Heart right ventricle (tissue), 16 donors: ENCODE measurements at regions not wholly inside any gene's neighbourhood (a gene's known extent, or its start where the extent isn't known, plus 50 kb on each side); places are given as distances from the start of the nearest gene placed in this dataset.

Experiments
- ATAC-seq, 8 donors: fragments of 200-7000 bp; cut with Tn5 transposase; one replicate each; pipeline ENCODE4 v1.9.1; 2020; ENCODE audit warnings: mild to moderate bottlenecking in 8 of 8, moderate library complexity in 8 of 8, moderate number of reproducible peaks in 1 of 8
- DNase-seq, 2 donors: peaks; one replicate each; pipeline ENCODE4 v3.0.0-alpha.2; 2020
- H3K27ac ChIP-seq, 10 donors: fragments of 200-600 bp; sonication (generic) in 2 of 10; one replicate each; pipeline versions ENCODE4 v1.5.0 to v1.8.0; 2020 to 2022; ENCODE audit warnings: mild to moderate bottlenecking in 3 of 10
- H3K27me3 ChIP-seq, 7 donors: fragments of 200-600 bp; one replicate each; pipeline ENCODE4 v1.8.0; 2021 to 2022; ENCODE audit warnings: mild to moderate bottlenecking in 2 of 7
- H3K36me3 ChIP-seq, 9 donors: fragments of 200-600 bp; sonication (generic) in 1 of 9; one replicate each; pipeline versions ENCODE4 v1.5.0 to v1.8.0; 2020 to 2022; ENCODE audit warnings: mild to moderate bottlenecking in 2 of 9
- H3K4me1 ChIP-seq, 9 donors: fragments of 200-600 bp; sonication (generic) in 1 of 9; one replicate each; pipeline versions ENCODE4 v1.5.0 to v1.8.0; 2020 to 2022; ENCODE audit warnings: mild to moderate bottlenecking in 4 of 9
- H3K4me3 ChIP-seq, 10 donors: fragments of 200-600 bp; sonication (generic) in 2 of 10; one replicate each; pipeline versions ENCODE4 v1.5.0 to v1.8.0; 2020 to 2022; ENCODE audit warnings: mild to moderate bottlenecking in 7 of 10, moderate library complexity in 2 of 10
- H3K9me3 ChIP-seq, 11 donors: fragments of 200-600 bp in 10 of 11; sonication (generic) in 2 of 11; one replicate each; pipeline versions ENCODE4 v1.5.0 to v1.8.0; 2013 to 2022; ENCODE audit warnings: mild to moderate bottlenecking in 2 of 11, control low read depth in 1 of 11, moderate library complexity in 1 of 11
- CTCF ChIP-seq, 9 donors: fragments of 200-600 bp; sonication (generic) in 2 of 9; IDR thresholded peaks; one replicate each; pipeline versions ENCODE4 v1.5.0 to v1.8.0; 2021 to 2022; ENCODE audit warnings: antibody characterized with exemption in 9 of 9, mild to moderate bottlenecking in 5 of 9, moderate library complexity in 1 of 9
- WGBS, 2 donors: extraction: QIAGEN DNeasy Blood & Tissue Kit; methylation state at CpG; one replicate each; pipeline ENCODE4 v1.1.7; 2013; ENCODE audit warnings: inconsistent platforms in 1 of 2; 5-methylcytosine and 5-hydroxymethylcytosine counted together
- intact Hi-C, 10 donors: fragments of 100-400 bp; cut with DNase I; formaldehyde crosslinking; loops; one replicate each; pipeline versions ENCODE4 v1.11.1 to v1.14.2; 2022
- donor health status: Arrhythmogenic right ventricular cardiomyopathy.
- donor health status: ischemic (EF 13 %, LVEDD 7.1; RV severe dilation, severe dysfunction).
- donor health status: healthy with polysubstance abuse.
- donor health status: DM: no; HTN: yes; CAD: no.
- donor health status: DM: no; HTN: no; CAD: no.
- donor health status: ischemic (EF 25% LVEDD 6.9; RV normal size, moderate dysfunction).
- donor health status: ischemic (EF 25% LVEDD 5.7; RV mildly dilated, moderate dysfunction).
- donor health status: healthy.
- donor health status: DM: yes; HTN: yes; CAD: no.
- donor health status: Ischemic cardiomyopathy.
- donor health status: ischemic (EF 35%, LVEDD 5.7; RV mildly dilated, moderate dysfunction).
- donor health status: nonischemic (EF 11% LVEDD 7.7; RV severe dilation, severe dysfunction).
- donor health status: DM: yes; HTN: yes; CAD: no.
- donor health status: PGD.
- donor health status: ischemic (EF 29% LVEDD 5.4; RV normal size, mild dysfunction).
- donor health status: nonischemic (EF 23%, LVEDD 6.1; RV moderate dilation, normal function).

DNA sequence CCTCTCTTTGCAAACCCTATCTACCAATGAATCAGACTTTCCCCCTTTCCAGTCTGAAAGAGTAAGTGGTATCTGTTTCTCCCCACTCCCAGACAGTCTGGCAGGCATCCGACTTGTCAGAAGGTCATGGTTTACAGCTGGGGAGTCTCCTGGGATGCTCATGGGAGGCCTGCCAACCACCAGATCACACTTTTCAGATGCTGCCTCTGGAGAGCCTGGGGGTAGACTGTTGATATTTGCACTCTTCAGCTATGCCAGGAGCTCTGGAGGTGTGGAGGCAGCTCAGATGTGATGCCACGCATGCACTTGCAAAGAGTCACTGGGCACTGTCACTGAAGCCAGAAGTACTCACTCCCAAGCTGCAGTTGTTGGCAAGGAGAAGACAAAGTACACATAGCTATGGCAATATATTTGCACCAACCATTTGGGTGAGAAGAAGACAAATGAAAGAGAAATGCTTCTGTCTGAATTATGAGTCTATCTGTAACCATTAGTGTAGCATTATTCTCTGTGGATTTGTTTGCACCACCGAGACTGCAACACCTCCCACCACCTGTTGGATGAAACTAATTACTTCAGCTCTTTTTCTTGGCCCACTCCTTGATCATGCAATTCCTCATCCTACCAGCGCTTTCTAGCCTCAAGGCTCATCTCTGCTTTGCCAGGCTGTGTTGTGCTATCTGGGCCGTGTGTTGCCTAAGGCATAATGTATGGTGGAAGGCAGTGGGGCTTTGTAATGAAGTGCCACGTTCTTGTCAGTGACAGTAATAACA lies 133.0 kb upstream of the SPAG17 start:
- H3K36me3 ChIP-seq, result no peaks in the 10 kb centered on the region
- 64 to 69% methylated on average over 6 of the region's 6 CpGs for WGBS, 2 donors
- H3K4me3 ChIP-seq, result no peak overlapping the region
- intact Hi-C loops, result no loop called here
- peak in 1 of 8 donors; percentile 33 for ATAC-seq
- peaks cover 0 to 4% (median 0%) of the 10 kb centered on the region in 9 donors for H3K4me1 ChIP-seq
- no peaks in the 10 kb centered on the region for H3K27me3 ChIP-seq
- H3K9me3 ChIP-seq, result no peaks in the 10 kb centered on the region
- DNase-seq, result peak in 1 of 2 donors; percentile 11
- no peak for TF ChIP-seq CTCF (IDR thresholded peaks at IDR 0.05)
- H3K27ac ChIP-seq, result no peak overlapping the region

GRCh38 chr1:118306851-118307250 lies 121.8 kb upstream of the SPAG17 start:
- peaks cover 0 to 23% (median 5%) of the 10 kb centered on the region in 9 donors for H3K4me1 ChIP-seq
- H3K27me3 ChIP-seq, result no peaks in the 10 kb centered on the region
- H3K9me3 ChIP-seq, result no peaks in the 10 kb centered on the region
- DNase-seq, result no peak
- no peaks in the 10 kb centered on the region for H3K36me3 ChIP-seq
- ATAC-seq, result no peak
- intact Hi-C loops, result no loop called here
- WGBS, 2 donors, result 78 to 84% methylated on average over 4 of the region's 4 CpGs
- H3K27ac ChIP-seq, result no peak overlapping the region
- no peak overlapping the region for H3K4me3 ChIP-seq
- TF ChIP-seq CTCF (IDR thresholded peaks at IDR 0.05), result no peak

- peak; percentile 9 to 61 (median 46) for TF ChIP-seq CTCF (IDR thresholded peaks at IDR 0.05)
- H3K4me3 ChIP-seq, result no peak overlapping the region
- no peak overlapping the region for H3K27ac ChIP-seq
- 40 to 45% methylated on average over 4 of the region's 4 CpGs for WGBS, 2 donors
- DNase-seq (no peak), ATAC-seq (peak in 7 of 8 donors; percentile 31 to 80 (median 57))
- intact Hi-C loops, result loop anchor here in 1 of 10 donors (2.0 kb wide), 1 partner anchor 704 kb away; no protein-coding TSS in a partner anchor
- no peaks in the 10 kb centered on the region for H3K36me3 ChIP-seq
- no peaks in the 10 kb centered on the region for H3K9me3 ChIP-seq
- no peaks in the 10 kb centered on the region for H3K27me3 ChIP-seq
- H3K4me1 ChIP-seq, result peaks cover 0 to 26% (median 5%) of the 10 kb centered on the region in 9 donors
These were observed 119.8 kb upstream of the SPAG17 start for GRCh38 chr1:118304722-118305359.

GRCh38 chr1:118303534-118303933 lies 118.5 kb upstream of the SPAG17 start:
- no peak for TF ChIP-seq CTCF (IDR thresholded peaks at IDR 0.05)
- 51 to 59% methylated on average over 4 of the region's 4 CpGs for WGBS, 2 donors
- intact Hi-C loops, result no loop called here
- H3K27ac ChIP-seq, result peak overlapping the region in 3 of 10 donors; percentile 5 to 36 (median 10)
- no peak overlapping the region for H3K4me3 ChIP-seq
- H3K36me3 ChIP-seq, result no peaks in the 10 kb centered on the region
- peaks cover 0 to 27% (median 5%) of the 10 kb centered on the region in 9 donors for H3K4me1 ChIP-seq
- no peak for DNase-seq
- H3K27me3 ChIP-seq, result no peaks in the 10 kb centered on the region
- no peaks in the 10 kb centered on the region for H3K9me3 ChIP-seq
- peak in 3 of 8 donors; percentile 47 to 64 (median 60) for ATAC-seq
